ENCODE measurements at regions not wholly inside any gene's neighbourhood (a gene's known extent, or its start where the extent isn't known, plus 50 kb on each side); places are given as distances from the start of the nearest gene placed in this dataset.

DNA sequence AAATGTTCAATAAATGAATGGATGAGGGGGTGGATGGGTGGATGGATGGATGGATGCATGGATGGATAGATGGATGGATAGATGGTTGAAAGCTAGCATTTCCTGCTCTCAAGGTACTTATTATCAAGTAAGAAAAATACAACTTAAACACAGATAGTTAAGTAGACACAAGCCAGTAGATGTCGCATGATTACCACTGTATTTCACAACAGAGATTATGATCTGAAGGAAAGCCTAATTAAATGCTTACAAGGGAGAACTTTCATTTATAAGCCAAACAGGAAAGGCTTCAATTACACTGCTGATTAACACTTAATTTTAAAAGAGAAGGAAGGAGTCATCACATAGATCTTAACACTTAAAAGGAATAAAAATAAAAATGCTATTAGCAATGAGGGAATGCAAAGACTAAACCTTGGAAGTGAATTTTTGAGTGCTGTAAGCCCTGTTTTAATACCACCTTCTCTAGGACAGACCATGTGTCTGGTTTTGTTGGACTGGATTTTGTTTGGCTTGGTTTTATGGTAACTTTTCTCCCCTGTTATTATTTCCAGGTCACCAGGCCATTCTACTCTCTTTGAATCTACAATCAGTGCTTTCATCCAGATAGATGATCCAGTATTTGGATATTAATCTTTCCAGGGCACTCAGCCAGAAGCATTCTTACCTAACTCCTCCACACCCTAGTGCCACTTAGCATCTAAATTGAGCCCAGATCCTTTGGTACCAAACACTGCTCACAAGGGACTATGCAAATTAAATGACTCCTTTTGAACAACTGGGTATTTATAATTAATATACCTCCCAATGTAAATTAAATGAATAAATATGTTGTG lies 75.5 kb upstream of the SLC39A8 start:
- no peaks in the 10 kb centered on the region for H3K36me3 ChIP-seq (ENCODE audit: insufficient read depth, low read length)
- H3K9me2 ChIP-seq (ENCODE audit: insufficient read depth, low read length) = no peaks in the 10 kb centered on the region
- no peak overlapping the region for H3K9ac ChIP-seq (ENCODE audit: low read length)
- H3K9me3 ChIP-seq (ENCODE audit: low read length) = no peaks in the 10 kb centered on the region
- H3K27me3 ChIP-seq (ENCODE audit: insufficient read depth, low read depth, low read length) = no peaks in the 10 kb centered on the region
- H4K20me1 ChIP-seq (ENCODE audit: insufficient read depth) = no peaks in the 10 kb centered on the region
- TF ChIP-seq EP300 (conservative IDR thresholded peaks at IDR 0.05; ENCODE audit: poor library complexity, severe bottlenecking) (no peak), TAF1 (IDR thresholded peaks at IDR 0.05; ENCODE audit: low read depth) (no peak), SMC3 (conservative IDR thresholded peaks at IDR 0.05; ENCODE audit: poor library complexity) (no peak)
- TF ChIP-seq, protein P1, sequence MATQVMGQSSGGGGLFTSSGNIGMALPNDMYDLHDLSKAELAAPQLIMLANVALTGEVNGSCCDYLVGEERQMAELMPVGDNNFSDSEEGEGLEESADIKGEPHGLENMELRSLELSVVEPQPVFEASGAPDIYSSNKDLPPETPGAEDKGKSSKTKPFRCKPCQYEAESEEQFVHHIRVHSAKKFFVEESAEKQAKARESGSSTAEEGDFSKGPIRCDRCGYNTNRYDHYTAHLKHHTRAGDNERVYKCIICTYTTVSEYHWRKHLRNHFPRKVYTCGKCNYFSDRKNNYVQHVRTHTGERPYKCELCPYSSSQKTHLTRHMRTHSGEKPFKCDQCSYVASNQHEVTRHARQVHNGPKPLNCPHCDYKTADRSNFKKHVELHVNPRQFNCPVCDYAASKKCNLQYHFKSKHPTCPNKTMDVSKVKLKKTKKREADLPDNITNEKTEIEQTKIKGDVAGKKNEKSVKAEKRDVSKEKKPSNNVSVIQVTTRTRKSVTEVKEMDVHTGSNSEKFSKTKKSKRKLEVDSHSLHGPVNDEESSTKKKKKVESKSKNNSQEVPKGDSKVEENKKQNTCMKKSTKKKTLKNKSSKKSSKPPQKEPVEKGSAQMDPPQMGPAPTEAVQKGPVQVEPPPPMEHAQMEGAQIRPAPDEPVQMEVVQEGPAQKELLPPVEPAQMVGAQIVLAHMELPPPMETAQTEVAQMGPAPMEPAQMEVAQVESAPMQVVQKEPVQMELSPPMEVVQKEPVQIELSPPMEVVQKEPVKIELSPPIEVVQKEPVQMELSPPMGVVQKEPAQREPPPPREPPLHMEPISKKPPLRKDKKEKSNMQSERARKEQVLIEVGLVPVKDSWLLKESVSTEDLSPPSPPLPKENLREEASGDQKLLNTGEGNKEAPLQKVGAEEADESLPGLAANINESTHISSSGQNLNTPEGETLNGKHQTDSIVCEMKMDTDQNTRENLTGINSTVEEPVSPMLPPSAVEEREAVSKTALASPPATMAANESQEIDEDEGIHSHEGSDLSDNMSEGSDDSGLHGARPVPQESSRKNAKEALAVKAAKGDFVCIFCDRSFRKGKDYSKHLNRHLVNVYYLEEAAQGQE (IDR thresholded peaks at IDR 0.05; ENCODE audit: borderline replicate concordance) = no peak
- H3F3A ChIP-seq (ENCODE audit: insufficient read depth, low read length, poor library complexity, severe bottlenecking) = no peaks in the 10 kb centered on the region
- H3K79me2 ChIP-seq (replicated peaks; ENCODE audit: insufficient read depth, low read length) = no peaks in the 10 kb centered on the region
- no peak overlapping the region for H2AFZ ChIP-seq (ENCODE audit: low read depth, low read length)
- no peak overlapping the region for H3K4me3 ChIP-seq (ENCODE audit: low read length)
- no peak overlapping the region for H3K27ac ChIP-seq (ENCODE audit: low read length)
- H3K4me2 ChIP-seq (ENCODE audit: low read length) = no peak overlapping the region

DNA sequence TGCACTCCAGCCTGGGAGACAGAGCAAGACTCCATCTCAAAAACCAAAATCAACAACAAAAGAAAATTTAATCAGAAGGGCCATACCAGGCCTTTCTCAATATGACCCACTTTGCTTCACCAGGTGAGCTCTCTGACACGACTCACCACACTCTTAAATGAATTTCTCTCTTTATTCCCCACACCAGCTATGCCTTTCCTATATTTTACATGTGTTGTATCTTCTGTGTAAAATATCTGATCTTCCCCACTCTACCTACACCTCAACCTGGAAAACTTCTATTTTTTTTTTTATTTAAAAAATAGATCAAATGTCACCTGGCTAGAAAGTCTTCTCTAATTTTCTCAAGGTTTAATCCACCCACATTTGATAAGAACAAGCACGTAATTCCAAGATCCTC lies 77.6 kb upstream of the SLC39A8 start:
- no peak overlapping the region for H2AFZ ChIP-seq (ENCODE audit: low read depth, low read length)
- no peaks in the 10 kb centered on the region for H3K27me3 ChIP-seq (ENCODE audit: insufficient read depth, low read depth, low read length)
- H3K27ac ChIP-seq (ENCODE audit: low read length) = no peak overlapping the region
- no peaks in the 10 kb centered on the region for H4K20me1 ChIP-seq (ENCODE audit: insufficient read depth)
- H3F3A ChIP-seq (ENCODE audit: insufficient read depth, low read length, poor library complexity, severe bottlenecking) = no peaks in the 10 kb centered on the region
- no peak overlapping the region for H3K9ac ChIP-seq (ENCODE audit: low read length)
- no peaks in the 10 kb centered on the region for H3K9me2 ChIP-seq (ENCODE audit: insufficient read depth, low read length)
- no peaks in the 10 kb centered on the region for H3K79me2 ChIP-seq (replicated peaks; ENCODE audit: insufficient read depth, low read length)
- H3K4me3 ChIP-seq (ENCODE audit: low read length) = no peak overlapping the region
- no peaks in the 10 kb centered on the region for H3K36me3 ChIP-seq (ENCODE audit: insufficient read depth, low read length)
- TF ChIP-seq CTCF (IDR thresholded peaks at IDR 0.05; ENCODE audit: poor library complexity, severe bottlenecking) (no peak), RAD21 (conservative IDR thresholded peaks at IDR 0.05) (no peak), EP300 (conservative IDR thresholded peaks at IDR 0.05; ENCODE audit: poor library complexity, severe bottlenecking) (no peak), POLR2AphosphoS5 (IDR thresholded peaks at IDR 0.05) (no peak), EZH2 (IDR thresholded peaks at IDR 0.05; ENCODE audit: borderline replicate concordance, insufficient read depth, low read length, poor library complexity, severe bottlenecking) (no peak), MXI1 (conservative IDR thresholded peaks at IDR 0.05; ENCODE audit: poor library complexity, severe bottlenecking) (no peak), TAF1 (IDR thresholded peaks at IDR 0.05; ENCODE audit: low read depth) (no peak), SMC3 (conservative IDR thresholded peaks at IDR 0.05; ENCODE audit: poor library complexity) (no peak)
- TF ChIP-seq, protein P1 (IDR thresholded peaks at IDR 0.05; ENCODE audit: borderline replicate concordance) = no peak
- no peak overlapping the region for H3K4me2 ChIP-seq (ENCODE audit: low read length)
- H3K9me3 ChIP-seq (ENCODE audit: low read length) = no peaks in the 10 kb centered on the region

Measured in neural cell (in vitro differentiated cells).